Activated T-cell treated with anti-CD3 and anti-CD28 coated beads for 48 hours (primary cell): ENCODE measurements at regions not wholly inside any gene's neighbourhood (a gene's known extent, or its start where the extent isn't known, plus 50 kb on each side); places are given as distances from the start of the nearest gene placed in this dataset.

Source experiments
- DNase-seq: peaks from one replicate; pipeline ENCODE4 v3.0.0-alpha.2; 2020; ENCODE audit warnings: low read depth

GRCh38 chr2:181836583-181836982 is 54.9 kb upstream of the ITPRID2 start:
- no peak for DNase-seq

- DNase-seq, result no peak
Observed at GRCh38 chr2:181837563-181837962, 54.0 kb upstream of the ITPRID2 start.

DNA sequence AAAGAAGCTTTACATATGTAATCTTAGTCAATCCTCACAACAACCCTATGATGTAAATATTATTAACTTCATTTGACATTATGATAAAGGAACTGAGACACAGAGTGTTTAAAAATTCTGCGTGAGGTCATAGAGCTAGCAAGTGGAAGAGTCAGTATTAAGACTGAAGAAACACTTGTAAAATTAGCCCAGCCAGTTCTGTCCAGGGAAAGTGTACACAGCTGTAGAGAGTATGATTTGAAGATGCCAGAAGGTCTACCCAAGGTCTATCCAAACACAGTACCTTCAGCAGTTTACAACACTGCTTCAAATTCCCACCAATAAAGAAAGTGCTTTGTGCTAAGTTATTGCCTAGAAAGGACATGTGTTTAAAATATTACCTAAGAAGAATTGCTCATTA is 51.7 kb upstream of the ITPRID2 start:
- DNase-seq, result no peak

DNA sequence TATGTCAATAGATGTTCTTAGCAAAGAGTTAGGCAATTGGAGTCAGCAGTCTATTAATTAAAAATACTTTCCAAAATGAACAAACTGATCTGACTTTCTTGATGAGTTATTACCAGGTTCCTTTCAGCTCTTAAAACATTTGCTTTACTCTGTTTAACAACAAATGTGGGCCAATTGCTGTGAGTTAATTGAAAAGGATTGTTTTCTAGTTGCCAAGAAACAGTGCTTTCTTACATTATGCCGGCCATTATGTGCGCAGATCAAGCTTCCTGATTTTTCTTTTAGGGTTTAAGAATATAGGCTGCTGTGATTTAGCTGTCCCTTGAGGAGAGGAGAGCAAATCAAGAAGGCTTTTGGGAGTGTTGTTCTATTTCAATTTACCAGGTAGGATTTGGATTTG is 50.5 kb upstream of the ITPRID2 start:
- no peak for DNase-seq
